ENCODE measurements at regions not wholly inside any gene's neighbourhood (a gene's known extent, or its start where the extent isn't known, plus 50 kb on each side); places are given as distances from the start of the nearest gene placed in this dataset.

DNA sequence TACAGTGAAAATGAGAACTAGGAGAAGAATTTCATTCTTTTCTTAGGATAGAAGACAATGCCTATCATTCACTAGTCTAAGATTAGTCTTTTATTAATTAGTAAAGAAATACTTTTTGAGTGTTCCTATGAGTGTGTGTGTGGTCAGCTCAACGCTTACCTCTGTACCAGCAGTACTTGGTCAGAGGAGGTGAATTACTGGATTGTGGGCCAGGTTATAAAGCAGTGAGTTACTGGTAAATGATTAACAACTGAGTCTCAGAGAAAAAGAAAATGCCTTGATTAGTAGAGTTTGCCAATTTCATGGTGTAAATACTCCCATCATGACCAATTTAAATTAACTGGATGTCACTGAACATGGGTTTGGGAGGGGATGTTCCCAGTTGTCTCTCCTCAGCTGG, 444.6 kb downstream of the STIM2 start:
- TF ChIP-seq EZH2 (IDR thresholded peaks at IDR 0.05; ENCODE audit: insufficient read depth, poor library complexity, severe bottlenecking) = no peak
- TF ChIP-seq EZH2phosphoT487 (IDR thresholded peaks at IDR 0.05; ENCODE audit: insufficient read depth, low read depth) = no peak
